Muscle layer of duodenum (tissue), 2 donors: ENCODE measurements at regions not wholly inside any gene's neighbourhood (a gene's known extent, or its start where the extent isn't known, plus 50 kb on each side); places are given as distances from the start of the nearest gene placed in this dataset.

Source experiments
- H3K27ac ChIP-seq: one replicate; pipeline ENCODE4 v1.7.0; 2013; ENCODE audit warnings: mild to moderate bottlenecking, low read length
- H3K27me3 ChIP-seq: one replicate; pipeline ENCODE4 v1.7.0; 2013; ENCODE audit warnings: low read depth, mild to moderate bottlenecking, control low read depth, low read length
- H3K36me3 ChIP-seq, 2 donors: one replicate each; pipeline ENCODE4 v1.7.0; 2013; ENCODE audit warnings: low read length in 2 of 2, control low read depth in 1 of 2, mild to moderate bottlenecking in 1 of 2; ENCODE audit not compliant: insufficient read depth in 2 of 2, control insufficient read depth in 1 of 2
- H3K4me1 ChIP-seq, 2 donors: one replicate each; pipeline ENCODE4 v1.7.0; 2013; ENCODE audit warnings: low read length in 2 of 2, mild to moderate bottlenecking in 2 of 2, control low read depth in 1 of 2, moderate library complexity in 1 of 2; ENCODE audit not compliant: insufficient read depth in 2 of 2, control insufficient read depth in 1 of 2
- H3K4me3 ChIP-seq, 2 donors: one replicate each; pipeline ENCODE4 v1.7.0; 2013; ENCODE audit warnings: low read length in 2 of 2, low read depth in 1 of 2, mild to moderate bottlenecking in 1 of 2
- H3K9me3 ChIP-seq, 2 donors: one replicate each; pipeline ENCODE4 v1.7.0; 2013; ENCODE audit warnings: low read length in 2 of 2, control low read depth in 1 of 2, mild to moderate bottlenecking in 1 of 2; ENCODE audit not compliant: control insufficient read depth in 1 of 2
- donor health status: healthy.

DNA sequence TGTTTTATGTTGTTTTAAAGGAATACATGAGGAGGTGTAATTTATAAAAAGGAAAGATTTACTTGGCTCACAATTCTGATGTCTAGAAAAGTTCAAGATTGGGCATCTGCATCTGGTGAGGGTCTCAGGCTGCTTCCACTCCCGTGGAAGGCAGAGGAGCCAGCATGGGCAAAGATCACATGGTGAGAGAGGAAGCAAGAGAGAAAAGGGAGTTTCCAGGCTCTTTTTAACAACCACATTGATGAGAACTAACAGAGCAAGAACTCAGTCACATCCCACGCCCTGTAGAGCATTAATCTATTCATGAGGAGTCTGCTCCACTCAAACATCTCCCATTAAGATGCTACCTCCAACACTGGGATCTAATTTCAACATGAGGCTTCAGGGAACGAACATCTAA, 1666.3 kb downstream of the HACE1 start:
- no peak overlapping the region for H3K27ac ChIP-seq
- no peak overlapping the region for H3K4me3 ChIP-seq
- no peaks in the 10 kb centered on the region for H3K9me3 ChIP-seq
- H3K27me3 ChIP-seq, result no peaks in the 10 kb centered on the region
- H3K4me1 ChIP-seq, result no peaks in the 10 kb centered on the region
- H3K36me3 ChIP-seq, result no peaks in the 10 kb centered on the region

DNA sequence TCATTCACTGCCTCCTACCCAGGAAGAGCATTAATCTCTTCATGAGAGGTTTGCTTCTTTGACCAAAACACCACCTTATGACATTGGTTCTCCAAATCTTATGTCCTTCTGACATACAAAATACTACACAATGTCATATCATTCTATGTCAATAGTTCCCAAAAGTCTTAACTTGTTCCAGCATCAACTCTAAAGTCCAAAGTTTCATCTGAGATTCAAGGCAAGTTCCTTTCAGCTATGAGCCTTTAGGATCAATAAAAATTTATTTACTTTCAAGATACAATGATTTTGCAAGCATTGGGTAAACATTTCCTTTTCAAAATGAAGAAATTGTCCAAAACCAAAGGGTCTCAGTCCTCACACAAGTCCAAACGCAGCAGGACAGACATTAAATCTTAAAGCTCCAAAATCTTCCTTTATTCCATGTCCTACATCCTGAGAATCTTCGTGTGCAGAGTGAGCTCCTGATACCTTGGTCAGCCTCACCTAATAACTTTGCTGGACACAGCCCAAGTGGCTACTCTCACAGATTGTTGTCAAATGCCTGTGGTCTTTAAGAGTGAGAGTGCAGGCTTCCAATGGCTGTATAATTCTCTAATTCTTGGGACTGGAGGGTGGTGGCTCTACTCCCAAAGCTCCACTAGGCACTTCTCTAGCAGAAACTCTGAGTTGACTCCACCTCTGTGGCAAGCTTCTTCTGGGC, 1668.2 kb downstream of the HACE1 start:
- no peak overlapping the region for H3K27ac ChIP-seq
- H3K27me3 ChIP-seq, result no peaks in the 10 kb centered on the region
- no peaks in the 10 kb centered on the region for H3K9me3 ChIP-seq

GRCh38 chr6:103184776-103185175, 1674.9 kb downstream of the HACE1 start:
- no peaks in the 10 kb centered on the region for H3K36me3 ChIP-seq
- no peaks in the 10 kb centered on the region for H3K4me1 ChIP-seq
- H3K9me3 ChIP-seq, result no peaks in the 10 kb centered on the region
- no peak overlapping the region for H3K4me3 ChIP-seq
- H3K27ac ChIP-seq, result no peak overlapping the region
- no peaks in the 10 kb centered on the region for H3K27me3 ChIP-seq

More for the DNA sequence above, 1668.2 kb downstream of the HACE1 start:
- Histone ChIP-seq H3K4me3 (no peak overlapping the region), H3K4me1 (no peaks in the 10 kb centered on the region), H3K36me3 (no peaks in the 10 kb centered on the region)

- H3K9me3 ChIP-seq, result no peaks in the 10 kb centered on the region
- no peaks in the 10 kb centered on the region for H3K4me1 ChIP-seq
These were observed 1675.8 kb downstream of the HACE1 start for GRCh38 chr6:103183831-103184411.

GRCh38 chr6:103178193-103178592, 1681.5 kb downstream of the HACE1 start:
- no peak overlapping the region for H3K27ac ChIP-seq

More at GRCh38 chr6:103183831-103184411, 1675.8 kb downstream of the HACE1 start:
- no peaks in the 10 kb centered on the region for H3K27me3 ChIP-seq
- H3K27ac ChIP-seq, result no peak overlapping the region
- H3K36me3 ChIP-seq, result no peaks in the 10 kb centered on the region
- H3K4me3 ChIP-seq, result no peak overlapping the region

DNA sequence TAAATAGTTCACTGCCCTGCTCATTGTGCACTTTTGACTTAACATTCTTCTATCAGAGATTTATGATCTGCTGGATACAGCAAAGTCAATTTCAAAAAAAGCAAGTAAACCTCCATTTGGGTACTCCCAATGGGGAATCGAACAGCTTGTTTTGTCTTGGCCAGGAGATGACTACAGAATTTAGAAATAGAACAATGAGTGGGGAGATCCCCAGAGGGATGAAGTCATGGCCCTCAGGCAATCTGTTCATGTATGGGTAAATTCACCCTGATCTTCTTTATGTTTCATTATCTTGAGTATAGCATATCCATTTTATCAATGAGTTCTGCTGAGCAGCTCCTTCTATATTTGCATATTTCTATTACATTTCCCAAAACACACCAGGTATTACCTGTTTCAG, 1681.9 kb downstream of the HACE1 start:
- Histone ChIP-seq H3K4me3 (no peak overlapping the region), H3K9me3 (no peaks in the 10 kb centered on the region), H3K4me1 (no peaks in the 10 kb centered on the region), H3K36me3 (no peaks in the 10 kb centered on the region), H3K27ac (no peak overlapping the region), H3K27me3 (no peaks in the 10 kb centered on the region)

More at GRCh38 chr6:103178193-103178592, 1681.5 kb downstream of the HACE1 start:
- Histone ChIP-seq H3K4me3 (no peak overlapping the region), H3K27me3 (no peaks in the 10 kb centered on the region), H3K9me3 (no peaks in the 10 kb centered on the region), H3K36me3 (no peaks in the 10 kb centered on the region), H3K4me1 (no peaks in the 10 kb centered on the region)

DNA sequence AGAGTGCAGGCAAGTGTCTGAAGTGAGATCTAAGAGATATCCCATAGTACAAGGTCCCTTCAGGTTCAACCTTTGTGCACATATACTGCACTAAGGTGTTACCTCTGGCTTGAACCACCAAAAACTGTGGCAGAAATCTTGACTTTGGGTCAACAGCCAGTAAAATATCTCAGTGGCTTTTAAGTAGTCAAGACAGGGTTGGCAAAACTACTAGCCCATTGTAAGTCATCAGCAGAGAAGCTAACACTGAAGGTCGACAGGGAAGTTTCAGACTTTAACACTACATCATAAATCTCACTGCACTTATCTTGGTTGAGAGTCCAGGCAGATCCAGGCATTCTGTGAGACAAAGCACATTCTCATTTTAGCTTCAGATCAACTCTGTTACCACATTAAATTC, 1684.7 kb downstream of the HACE1 start:
- no peaks in the 10 kb centered on the region for H3K9me3 ChIP-seq
- H3K27ac ChIP-seq, result no peak overlapping the region
- H3K36me3 ChIP-seq, result no peaks in the 10 kb centered on the region
- H3K27me3 ChIP-seq, result no peaks in the 10 kb centered on the region
- H3K4me3 ChIP-seq, result no peak overlapping the region
- H3K4me1 ChIP-seq, result no peaks in the 10 kb centered on the region

DNA sequence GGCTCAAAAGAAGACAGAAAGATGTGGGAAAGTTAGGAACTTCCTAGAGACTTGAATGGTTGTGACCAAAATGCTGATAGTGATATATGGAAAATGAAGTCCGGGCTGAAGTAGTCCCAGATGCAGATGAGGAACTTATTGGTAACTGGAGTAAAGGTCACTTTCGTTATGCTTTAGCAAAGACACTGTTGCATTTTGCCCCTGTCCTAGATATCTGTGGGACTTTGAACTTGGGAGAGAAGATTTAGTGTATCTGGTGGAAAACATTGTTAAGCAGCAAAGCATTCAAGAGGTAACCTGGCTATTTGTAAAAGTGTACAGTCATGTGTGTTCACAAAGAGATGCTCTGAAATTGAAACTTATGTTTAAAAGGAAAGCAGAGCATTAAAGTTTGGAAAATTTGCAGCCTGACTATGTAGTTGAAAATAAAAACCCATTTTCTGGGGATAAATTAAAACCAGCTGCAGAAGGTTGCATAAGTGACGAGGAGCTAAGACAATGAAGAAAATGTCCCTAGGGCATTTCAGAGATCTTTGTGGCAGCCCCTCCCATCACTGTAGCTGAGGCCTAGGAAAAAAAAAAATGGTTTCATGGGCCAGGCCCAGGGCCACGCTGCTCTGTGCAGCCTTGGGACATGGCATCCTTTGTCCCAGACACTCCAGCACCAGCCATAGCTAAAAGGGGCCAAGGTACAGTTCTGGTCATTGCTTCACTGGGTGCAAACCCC, 1692.2 kb downstream of the HACE1 start:
- Histone ChIP-seq H3K27ac (no peak overlapping the region), H3K36me3 (no peaks in the 10 kb centered on the region), H3K27me3 (no peaks in the 10 kb centered on the region), H3K4me3 (no peak overlapping the region), H3K4me1 (no peaks in the 10 kb centered on the region), H3K9me3 (no peaks in the 10 kb centered on the region)

DNA sequence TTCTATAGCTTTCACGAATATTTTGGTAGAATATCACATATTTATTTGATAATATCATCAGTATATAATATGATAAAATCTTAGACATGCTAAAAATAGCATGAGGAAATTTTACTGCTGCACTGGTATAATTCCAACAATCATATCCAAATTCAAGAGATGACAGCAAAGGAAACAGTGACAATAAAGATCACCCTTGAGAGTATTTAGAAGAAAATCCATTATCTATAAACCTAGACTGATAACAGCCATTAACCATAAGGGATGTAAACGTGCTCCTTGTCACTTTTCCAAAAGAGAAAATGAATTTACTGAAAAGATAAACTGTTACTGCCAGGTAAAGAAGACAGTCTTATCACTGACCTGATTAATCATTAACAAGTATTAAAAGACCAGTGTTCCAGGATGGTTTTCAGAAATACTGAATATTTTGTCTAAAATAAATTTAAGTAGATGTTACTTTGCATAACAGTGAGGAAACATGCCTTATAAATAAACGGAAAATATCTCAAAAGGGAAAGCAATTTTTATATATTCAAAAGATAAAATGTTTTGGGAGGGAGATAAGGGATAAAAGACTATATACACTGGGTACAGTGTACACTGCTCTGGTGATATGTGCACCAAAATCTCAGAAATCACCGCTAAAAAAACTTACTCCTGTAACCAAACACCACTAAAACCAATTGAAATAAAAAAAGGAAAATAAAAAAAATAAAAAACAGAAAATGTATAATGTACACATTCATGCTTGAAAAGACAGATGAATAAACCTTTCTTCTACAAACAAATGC, 1704.7 kb downstream of the HACE1 start:
- no peaks in the 10 kb centered on the region for H3K4me1 ChIP-seq
- H3K9me3 ChIP-seq, result no peaks in the 10 kb centered on the region
- H3K27ac ChIP-seq, result no peak overlapping the region
- H3K27me3 ChIP-seq, result no peaks in the 10 kb centered on the region
- H3K4me3 ChIP-seq, result no peak overlapping the region
- no peaks in the 10 kb centered on the region for H3K36me3 ChIP-seq

- no peaks in the 10 kb centered on the region for H3K9me3 ChIP-seq
- no peaks in the 10 kb centered on the region for H3K27me3 ChIP-seq
- no peak overlapping the region for H3K27ac ChIP-seq
- H3K4me1 ChIP-seq, result no peaks in the 10 kb centered on the region
- H3K36me3 ChIP-seq, result no peaks in the 10 kb centered on the region
- no peak overlapping the region for H3K4me3 ChIP-seq
These were observed 1706.7 kb downstream of the HACE1 start for GRCh38 chr6:103153016-103153415.

- H3K27ac ChIP-seq, result no peak overlapping the region
- H3K4me3 ChIP-seq, result no peak overlapping the region
- H3K9me3 ChIP-seq, result no peaks in the 10 kb centered on the region
These were observed 1716.8 kb downstream of the HACE1 start for GRCh38 chr6:103142902-103143301.

More at GRCh38 chr6:103142902-103143301, 1716.8 kb downstream of the HACE1 start:
- no peaks in the 10 kb centered on the region for H3K36me3 ChIP-seq
- no peaks in the 10 kb centered on the region for H3K27me3 ChIP-seq
- no peaks in the 10 kb centered on the region for H3K4me1 ChIP-seq
